Panc1 (cell line): ENCODE measurements at regions not wholly inside any gene's neighbourhood (a gene's known extent, or its start where the extent isn't known, plus 50 kb on each side); places are given as distances from the start of the nearest gene placed in this dataset.

Experiments
- ATAC-seq: fragments of 200-7000 bp; cut with Tn5 transposase; 2 replicates; pipeline ENCODE4 v1.9.1; 2020; ENCODE audit warnings: mild to moderate bottlenecking, moderate library complexity
- BruUV-seq: library from RNA; stranded (reverse); fragments of 400-500 nt; replicated peaks from 2 replicates; lab custom pipeline; 2021; lab: Mats Ljungman, UMichigan
- CTCF ChIA-PET: fragments of 300-600 bp; sonication (Branson Sonifier 250); formaldehyde crosslinking; loops from one replicate; lab custom pipeline; 2022; ENCODE audit warnings: antibody characterized with exemption; lab: Charles Lee
- POLR2A ChIA-PET: fragments of 300-600 bp; sonication (Branson Sonifier 250); formaldehyde crosslinking; loops from one replicate; lab custom pipeline; 2022; ENCODE audit warnings: antibody characterized with exemption; lab: Charles Lee
- DNase-seq: peaks from one replicate; pipeline ENCODE4 v3.0.0-alpha.2; 2010; ENCODE audit warnings: low read depth, low spot score
- H3K27ac ChIP-seq: 2 replicates; pipeline ENCODE4 v1.5.1; 2011; ENCODE audit warnings: mild to moderate bottlenecking, low read length, inconsistent platforms
- H3K27me3 ChIP-seq: fragments of 200-500 bp; sonication (Bioruptor generic); 2 replicates; pipeline ENCODE4 v1.6.0; 2014; ENCODE audit warnings: low read length, inconsistent platforms; ENCODE audit not compliant: control insufficient read depth, insufficient read depth
- H3K36me3 ChIP-seq: fragments of 200-500 bp; sonication (Bioruptor generic); 2 replicates; pipeline ENCODE4 v1.5.1; 2014; ENCODE audit warnings: inconsistent platforms, mild to moderate bottlenecking, low read length, moderate library complexity; ENCODE audit not compliant: control insufficient read depth, insufficient read depth
- H3K4me1 ChIP-seq: 2 replicates; pipeline ENCODE4 v1.5.1; 2011; ENCODE audit warnings: inconsistent platforms, mild to moderate bottlenecking, low read length, moderate library complexity; ENCODE audit not compliant: control insufficient read depth, insufficient read depth
- H3K4me3 ChIP-seq, 2 experiments: 2 replicates each; pipeline ENCODE4 v1.5.1; 2011 to 2012; ENCODE audit warnings: low read depth in 2 of 2, low read length in 2 of 2, mild to moderate bottlenecking in 2 of 2, inconsistent platforms in 1 of 2, moderate library complexity in 1 of 2
- H3K9me3 ChIP-seq: fragments of 200-500 bp; sonication (Bioruptor generic); 2 replicates; pipeline ENCODE4 v1.5.1; 2014; ENCODE audit warnings: low read depth, mild to moderate bottlenecking, inconsistent platforms, low read length, moderate library complexity; ENCODE audit not compliant: control insufficient read depth, insufficient read depth
- POLR2AphosphoS5 ChIP-seq: IDR thresholded peaks from 2 replicates; pipeline ENCODE4 v1.6.1; 2012; ENCODE audit warnings: mild to moderate bottlenecking, low read depth, low read length, moderate library complexity
- SIN3A ChIP-seq: IDR thresholded peaks from 2 replicates; pipeline ENCODE4 v1.6.1; 2012; ENCODE audit warnings: low read depth, mild to moderate bottlenecking, low read length, moderate library complexity, borderline replicate concordance; ENCODE audit not compliant: insufficient read depth
- TCF7L2 ChIP-seq: IDR thresholded peaks from 2 replicates; pipeline ENCODE4 v1.6.1; 2011; ENCODE audit warnings: mild to moderate bottlenecking, low read depth, low read length, inconsistent platforms
- in situ Hi-C: cut with HindIII; loops from 2 replicates; pipeline ENCODE4 v1.10.0; 2016; ENCODE audit warnings: low sequenced_read_pairs, low pct_unique_long_range_greater_than_20kb
- intact Hi-C: fragments of 100-400 bp; cut with micrococcal nuclease; formaldehyde crosslinking; loops from one replicate; pipeline ENCODE4 v1.10.0; 2022; ENCODE audit not compliant: unreplicated experiment
- TF ChIP-seq, protein P1 (sequence below): fragments of 450-650 bp; IDR thresholded peaks from 2 replicates; pipeline ENCODE4 v1.5.1; 2017; ENCODE audit warnings: mild to moderate bottlenecking
- TF ChIP-seq, protein P2 (sequence below), 2 experiments: IDR thresholded peaks; 2 replicates each; pipeline ENCODE4 v1.6.1; 2011 to 2012; ENCODE audit warnings: low read depth in 2 of 2, control low read depth in 1 of 2, low read length in 1 of 2, mild to moderate bottlenecking in 1 of 2, moderate library complexity in 1 of 2; ENCODE audit not compliant: insufficient read depth in 1 of 2

- no peak for DNase-seq
- in situ Hi-C loops = no loop called here
- no peaks in the 10 kb centered on the region for H3K27me3 ChIP-seq
- POLR2A ChIA-PET = no interaction called here
- intact Hi-C loops = loop anchor here (10.0 kb wide), 1 partner anchor 95 kb away; no protein-coding TSS in a partner anchor
- H3K4me3 ChIP-seq = no peak overlapping the region
- no peaks in the 10 kb centered on the region for H3K9me3 ChIP-seq
- H3K36me3 ChIP-seq = no peaks in the 10 kb centered on the region
- CTCF ChIA-PET = no interaction called here
- no peak overlapping the region for H3K27ac ChIP-seq
- TF ChIP-seq SIN3A = no peak
- TF ChIP-seq, protein P1, sequence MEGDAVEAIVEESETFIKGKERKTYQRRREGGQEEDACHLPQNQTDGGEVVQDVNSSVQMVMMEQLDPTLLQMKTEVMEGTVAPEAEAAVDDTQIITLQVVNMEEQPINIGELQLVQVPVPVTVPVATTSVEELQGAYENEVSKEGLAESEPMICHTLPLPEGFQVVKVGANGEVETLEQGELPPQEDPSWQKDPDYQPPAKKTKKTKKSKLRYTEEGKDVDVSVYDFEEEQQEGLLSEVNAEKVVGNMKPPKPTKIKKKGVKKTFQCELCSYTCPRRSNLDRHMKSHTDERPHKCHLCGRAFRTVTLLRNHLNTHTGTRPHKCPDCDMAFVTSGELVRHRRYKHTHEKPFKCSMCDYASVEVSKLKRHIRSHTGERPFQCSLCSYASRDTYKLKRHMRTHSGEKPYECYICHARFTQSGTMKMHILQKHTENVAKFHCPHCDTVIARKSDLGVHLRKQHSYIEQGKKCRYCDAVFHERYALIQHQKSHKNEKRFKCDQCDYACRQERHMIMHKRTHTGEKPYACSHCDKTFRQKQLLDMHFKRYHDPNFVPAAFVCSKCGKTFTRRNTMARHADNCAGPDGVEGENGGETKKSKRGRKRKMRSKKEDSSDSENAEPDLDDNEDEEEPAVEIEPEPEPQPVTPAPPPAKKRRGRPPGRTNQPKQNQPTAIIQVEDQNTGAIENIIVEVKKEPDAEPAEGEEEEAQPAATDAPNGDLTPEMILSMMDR = no peak
- no peak for TF ChIP-seq TCF7L2
- TF ChIP-seq POLR2AphosphoS5 = no peak
- TF ChIP-seq, protein P2, sequence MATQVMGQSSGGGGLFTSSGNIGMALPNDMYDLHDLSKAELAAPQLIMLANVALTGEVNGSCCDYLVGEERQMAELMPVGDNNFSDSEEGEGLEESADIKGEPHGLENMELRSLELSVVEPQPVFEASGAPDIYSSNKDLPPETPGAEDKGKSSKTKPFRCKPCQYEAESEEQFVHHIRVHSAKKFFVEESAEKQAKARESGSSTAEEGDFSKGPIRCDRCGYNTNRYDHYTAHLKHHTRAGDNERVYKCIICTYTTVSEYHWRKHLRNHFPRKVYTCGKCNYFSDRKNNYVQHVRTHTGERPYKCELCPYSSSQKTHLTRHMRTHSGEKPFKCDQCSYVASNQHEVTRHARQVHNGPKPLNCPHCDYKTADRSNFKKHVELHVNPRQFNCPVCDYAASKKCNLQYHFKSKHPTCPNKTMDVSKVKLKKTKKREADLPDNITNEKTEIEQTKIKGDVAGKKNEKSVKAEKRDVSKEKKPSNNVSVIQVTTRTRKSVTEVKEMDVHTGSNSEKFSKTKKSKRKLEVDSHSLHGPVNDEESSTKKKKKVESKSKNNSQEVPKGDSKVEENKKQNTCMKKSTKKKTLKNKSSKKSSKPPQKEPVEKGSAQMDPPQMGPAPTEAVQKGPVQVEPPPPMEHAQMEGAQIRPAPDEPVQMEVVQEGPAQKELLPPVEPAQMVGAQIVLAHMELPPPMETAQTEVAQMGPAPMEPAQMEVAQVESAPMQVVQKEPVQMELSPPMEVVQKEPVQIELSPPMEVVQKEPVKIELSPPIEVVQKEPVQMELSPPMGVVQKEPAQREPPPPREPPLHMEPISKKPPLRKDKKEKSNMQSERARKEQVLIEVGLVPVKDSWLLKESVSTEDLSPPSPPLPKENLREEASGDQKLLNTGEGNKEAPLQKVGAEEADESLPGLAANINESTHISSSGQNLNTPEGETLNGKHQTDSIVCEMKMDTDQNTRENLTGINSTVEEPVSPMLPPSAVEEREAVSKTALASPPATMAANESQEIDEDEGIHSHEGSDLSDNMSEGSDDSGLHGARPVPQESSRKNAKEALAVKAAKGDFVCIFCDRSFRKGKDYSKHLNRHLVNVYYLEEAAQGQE (IDR thresholded peaks at IDR 0.05; ENCODE audit: insufficient read depth in 1 of 2, low read depth in 2 of 2, low read length in 1 of 2) = no peak
- ATAC-seq = no peak
- no peaks in the 10 kb centered on the region for H3K4me1 ChIP-seq
- BruUV-seq = no TSS peak
Observed at GRCh38 chr3:101099791-101100190, 106.6 kb upstream of the ABI3BP start.

DNA sequence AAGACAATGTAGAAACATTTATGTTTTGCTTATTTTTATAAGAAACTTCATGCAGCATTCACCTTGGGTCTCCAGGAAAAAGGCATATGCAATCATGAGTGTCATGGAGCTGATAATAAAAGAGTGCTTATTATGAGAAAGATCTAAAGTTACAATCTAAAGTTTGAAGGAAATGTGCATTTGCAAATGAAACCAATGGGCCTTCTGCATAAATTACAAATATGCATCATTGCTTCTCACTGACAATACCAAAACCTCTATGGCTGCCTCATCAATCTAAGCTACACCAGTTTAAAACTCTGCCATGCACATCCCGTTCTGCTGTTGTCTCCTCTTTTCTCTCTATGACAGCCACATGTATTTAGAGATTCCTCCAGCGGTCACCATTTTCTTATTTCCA, 103.2 kb upstream of the ABI3BP start:
- intact Hi-C loops (loop anchor here (10.0 kb wide), 1 partner anchor 98 kb away; no protein-coding TSS in a partner anchor), in situ Hi-C loops (no loop called here)
- ATAC-seq (no peak), DNase-seq (no peak)
- H3K9me3 ChIP-seq = no peaks in the 10 kb centered on the region
- no peaks in the 10 kb centered on the region for H3K36me3 ChIP-seq
- H3K4me1 ChIP-seq = no peaks in the 10 kb centered on the region
- ChIA-PET POLR2A (no interaction called here), CTCF (no interaction called here)
- H3K27ac ChIP-seq = no peak overlapping the region
- H3K4me3 ChIP-seq = no peak overlapping the region
- TF ChIP-seq TCF7L2 (no peak), SIN3A (no peak), POLR2AphosphoS5 (no peak)
- TF ChIP-seq, protein P1 = no peak
- TF ChIP-seq, protein P2 (IDR thresholded peaks at IDR 0.05; ENCODE audit: insufficient read depth in 1 of 2, low read depth in 2 of 2, low read length in 1 of 2) = no peak
- no TSS peak for BruUV-seq
- no peaks in the 10 kb centered on the region for H3K27me3 ChIP-seq
